PC-9 (cell line): ENCODE measurements at regions not wholly inside any gene's neighbourhood (a gene's known extent, or its start where the extent isn't known, plus 50 kb on each side); places are given as distances from the start of the nearest gene placed in this dataset.

Source experiments
- BruUV-seq: library from RNA; stranded (reverse); fragments of 400-500 nt; replicated peaks from 2 replicates; lab custom pipeline; 2021; lab: Mats Ljungman, UMichigan
- CTCF ChIA-PET: fragments of 300-600 bp; sonication (Branson Sonifier 250); formaldehyde crosslinking; loops from one replicate; lab custom pipeline; 2022; ENCODE audit warnings: antibody characterized with exemption; lab: Charles Lee
- POLR2A ChIA-PET: fragments of 300-600 bp; sonication (Branson Sonifier 250); formaldehyde crosslinking; loops from one replicate; lab custom pipeline; 2022; ENCODE audit warnings: antibody characterized with exemption; ENCODE audit not compliant: unreplicated experiment; lab: Charles Lee
- DNase-seq, 2 experiments: peaks; one replicate each; pipeline versions ENCODE4 v3.0.0 to v3.0.0-alpha.2; 2015 to 2022; ENCODE audit warnings: mixed read lengths in 1 of 2
- H2AFZ ChIP-seq: fragments of 200-600 bp; sonication (generic); 2 replicates; pipeline ENCODE4 v1.8.1; 2017; ENCODE audit warnings: antibody characterized with exemption
- H3F3A ChIP-seq: fragments of 200-600 bp; sonication (generic); 2 replicates; pipeline ENCODE4 v1.8.1; 2017; ENCODE audit warnings: antibody characterized with exemption, mild to moderate bottlenecking, low read depth; ENCODE audit not compliant: insufficient read depth
- H3K27ac ChIP-seq: fragments of 200-600 bp; sonication (generic); 2 replicates; pipeline ENCODE4 v1.6.1; 2016; ENCODE audit warnings: mixed run types
- H3K27me3 ChIP-seq: fragments of 200-600 bp; sonication (generic); 2 replicates; pipeline ENCODE4 v1.6.1; 2016; ENCODE audit warnings: low read depth, mixed run types; ENCODE audit not compliant: insufficient read depth
- H3K36me3 ChIP-seq: fragments of 200-600 bp; sonication (generic); 2 replicates; pipeline ENCODE4 v1.6.1; 2016; ENCODE audit warnings: low read depth, mixed run types
- H3K4me1 ChIP-seq: fragments of 200-600 bp; sonication (generic); replicated peaks from 2 replicates; pipeline ENCODE4 v1.6.1; 2016; ENCODE audit warnings: mixed run types; ENCODE audit not compliant: insufficient read depth
- H3K4me2 ChIP-seq: fragments of 200-600 bp; sonication (generic); 2 replicates; pipeline ENCODE4 v1.6.1; 2017; ENCODE audit warnings: mixed run types
- H3K4me3 ChIP-seq: fragments of 200-600 bp; sonication (generic); 2 replicates; pipeline ENCODE4 v1.6.1; 2016; ENCODE audit warnings: mixed run types
- H3K79me2 ChIP-seq: fragments of 200-600 bp; sonication (generic); 2 replicates; pipeline ENCODE4 v1.6.1; 2017; ENCODE audit warnings: low read depth, mixed run types
- H3K9me2 ChIP-seq: fragments of 200-600 bp; sonication (generic); 2 replicates; pipeline ENCODE4 v1.8.1; 2017; ENCODE audit warnings: mild to moderate bottlenecking; ENCODE audit not compliant: insufficient read depth
- H3K9me3 ChIP-seq: fragments of 200-600 bp; sonication (generic); 2 replicates; pipeline ENCODE4 v1.8.1; 2016; ENCODE audit warnings: low read depth; ENCODE audit not compliant: insufficient read depth
- H4K20me1 ChIP-seq: fragments of 200-600 bp; sonication (generic); 2 replicates; pipeline ENCODE4 v1.8.1; 2017; ENCODE audit not compliant: insufficient read depth
- EZH2 ChIP-seq: fragments of 200-600 bp; sonication (generic); IDR thresholded peaks from 2 replicates; pipeline ENCODE4 v1.8.0; 2017; ENCODE audit warnings: antibody characterized with exemption, low read depth
- intact Hi-C: fragments of 100-400 bp; cut with micrococcal nuclease; formaldehyde crosslinking; loops from one replicate; pipeline ENCODE4 v1.10.0; 2022; ENCODE audit not compliant: unreplicated experiment
- TF ChIP-seq, protein P1 (sequence below): fragments of 200-600 bp; sonication (generic); conservative IDR thresholded peaks from 2 replicates; pipeline ENCODE4 v1.6.1; 2017; ENCODE audit warnings: mixed run types, antibody characterized with exemption, mild to moderate bottlenecking, moderate library complexity

DNA sequence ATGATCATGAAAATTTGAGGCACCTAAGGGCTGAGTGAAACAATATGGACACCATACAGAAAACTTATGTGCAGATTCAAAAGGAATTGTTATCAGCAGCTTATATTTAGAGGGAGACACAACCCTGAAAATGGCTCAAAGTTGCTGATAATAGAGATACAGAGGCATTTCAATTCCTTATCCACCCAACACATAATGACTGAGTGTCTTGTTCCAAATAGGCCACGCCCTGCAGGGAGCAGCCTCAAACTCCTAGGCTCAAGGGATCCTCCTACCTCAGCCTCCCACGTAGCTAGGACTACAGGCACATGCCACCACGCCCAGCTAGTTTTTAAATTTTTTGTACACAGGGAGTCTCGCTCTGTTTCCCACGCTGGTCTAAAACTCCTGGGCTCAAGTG lies 79.0 kb downstream of the LBH start:
- TF ChIP-seq, protein P1, sequence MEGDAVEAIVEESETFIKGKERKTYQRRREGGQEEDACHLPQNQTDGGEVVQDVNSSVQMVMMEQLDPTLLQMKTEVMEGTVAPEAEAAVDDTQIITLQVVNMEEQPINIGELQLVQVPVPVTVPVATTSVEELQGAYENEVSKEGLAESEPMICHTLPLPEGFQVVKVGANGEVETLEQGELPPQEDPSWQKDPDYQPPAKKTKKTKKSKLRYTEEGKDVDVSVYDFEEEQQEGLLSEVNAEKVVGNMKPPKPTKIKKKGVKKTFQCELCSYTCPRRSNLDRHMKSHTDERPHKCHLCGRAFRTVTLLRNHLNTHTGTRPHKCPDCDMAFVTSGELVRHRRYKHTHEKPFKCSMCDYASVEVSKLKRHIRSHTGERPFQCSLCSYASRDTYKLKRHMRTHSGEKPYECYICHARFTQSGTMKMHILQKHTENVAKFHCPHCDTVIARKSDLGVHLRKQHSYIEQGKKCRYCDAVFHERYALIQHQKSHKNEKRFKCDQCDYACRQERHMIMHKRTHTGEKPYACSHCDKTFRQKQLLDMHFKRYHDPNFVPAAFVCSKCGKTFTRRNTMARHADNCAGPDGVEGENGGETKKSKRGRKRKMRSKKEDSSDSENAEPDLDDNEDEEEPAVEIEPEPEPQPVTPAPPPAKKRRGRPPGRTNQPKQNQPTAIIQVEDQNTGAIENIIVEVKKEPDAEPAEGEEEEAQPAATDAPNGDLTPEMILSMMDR = no peak
- no peak for TF ChIP-seq EZH2
- Histone ChIP-seq H3K9me3 (no peaks in the 10 kb centered on the region), H3K27me3 (no peaks in the 10 kb centered on the region), H2AFZ (no peak overlapping the region), H4K20me1 (no peaks in the 10 kb centered on the region), H3K9me2 (no peaks in the 10 kb centered on the region; the same call in 1 of the 2 replicates), H3K36me3 (no peaks in the 10 kb centered on the region), H3K27ac (no peak overlapping the region), H3K4me3 (no peak overlapping the region), H3K4me1 (no peaks in the 10 kb centered on the region), H3K79me2 (no peaks in the 10 kb centered on the region), H3F3A (no peaks in the 10 kb centered on the region), H3K4me2 (no peak overlapping the region)
- ChIA-PET POLR2A (no interaction called here), CTCF (no interaction called here)
- no TSS peak for BruUV-seq
- intact Hi-C loops = no loop called here
- DNase-seq = no peak

DNA sequence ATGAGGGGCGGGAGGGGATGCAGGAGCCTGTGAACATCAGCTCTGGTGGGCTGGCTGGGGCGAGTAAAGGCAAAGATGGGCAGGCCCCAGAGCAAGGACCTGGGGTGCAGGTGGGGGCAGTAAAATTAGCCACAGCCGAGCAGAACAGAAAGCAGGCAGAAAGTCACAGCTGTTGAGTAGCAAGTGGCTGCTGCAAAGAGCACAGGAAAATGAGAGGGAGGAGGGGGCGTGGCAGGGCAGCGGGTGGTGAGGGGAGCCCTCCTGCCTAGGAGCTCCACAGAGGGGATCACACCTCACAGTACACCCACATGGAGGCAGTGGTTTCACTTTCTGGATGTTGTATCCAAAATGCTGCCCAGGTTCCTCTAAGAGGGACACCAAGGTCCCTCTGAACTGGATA lies 79.6 kb downstream of the LBH start:
- Histone ChIP-seq H3K79me2 (no peaks in the 10 kb centered on the region), H3K4me3 (no peak overlapping the region), H4K20me1 (no peaks in the 10 kb centered on the region), H3K36me3 (no peaks in the 10 kb centered on the region), H3F3A (no peaks in the 10 kb centered on the region), H3K27ac (no peak overlapping the region), H3K9me3 (no peaks in the 10 kb centered on the region), H2AFZ (no peak overlapping the region), H3K4me2 (no peak overlapping the region), H3K27me3 (no peaks in the 10 kb centered on the region), H3K9me2 (no peaks in the 10 kb centered on the region; the same call in 1 of the 2 replicates), H3K4me1 (no peaks in the 10 kb centered on the region)
- ChIA-PET POLR2A (no interaction called here), CTCF (no interaction called here)
- DNase-seq = no peak
- intact Hi-C loops = no loop called here
- TF ChIP-seq EZH2 = no peak
- TF ChIP-seq, protein P1 = no peak
- no TSS peak for BruUV-seq

DNA sequence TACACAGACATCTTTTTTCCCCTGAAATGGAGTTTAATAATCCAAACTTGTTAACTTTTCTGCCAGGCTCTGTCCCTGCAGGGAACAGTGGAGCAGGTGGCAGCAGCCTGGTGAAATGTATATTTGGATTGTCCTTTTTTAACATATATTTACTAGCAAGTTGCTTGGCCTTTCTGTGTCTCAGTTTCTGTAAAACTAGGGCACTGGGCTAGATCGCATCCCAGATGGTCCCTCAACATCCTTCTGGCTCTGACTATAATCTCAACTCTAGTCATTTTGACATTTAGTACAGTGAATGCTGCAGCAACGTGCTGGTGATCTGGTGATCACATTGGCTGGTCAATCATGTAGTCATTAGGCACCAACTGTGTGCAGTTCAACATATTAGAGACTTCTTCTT lies 80.4 kb downstream of the LBH start:
- H3K36me3 ChIP-seq = no peaks in the 10 kb centered on the region
- H4K20me1 ChIP-seq = no peaks in the 10 kb centered on the region
- intact Hi-C loops = no loop called here
- no peaks in the 10 kb centered on the region for H3F3A ChIP-seq
- H3K4me3 ChIP-seq = no peak overlapping the region
- no peak overlapping the region for H3K27ac ChIP-seq
- H2AFZ ChIP-seq = no peak overlapping the region
- no peaks in the 10 kb centered on the region for H3K27me3 ChIP-seq
- H3K9me3 ChIP-seq = no peaks in the 10 kb centered on the region
- no peak overlapping the region for H3K4me2 ChIP-seq
- DNase-seq = no peak
- CTCF ChIA-PET = no interaction called here
- POLR2A ChIA-PET = no interaction called here
- TF ChIP-seq EZH2 = no peak
- TF ChIP-seq, protein P1 = no peak
- no peaks in the 10 kb centered on the region for H3K4me1 ChIP-seq
- no TSS peak for BruUV-seq
- no peaks in the 10 kb centered on the region for H3K79me2 ChIP-seq
- no peaks in the 10 kb centered on the region; the same call in 1 of the 2 replicates for H3K9me2 ChIP-seq
